ENCODE measurements at regions not wholly inside any gene's neighbourhood (a gene's known extent, or its start where the extent isn't known, plus 50 kb on each side); places are given as distances from the start of the nearest gene placed in this dataset.

DNA sequence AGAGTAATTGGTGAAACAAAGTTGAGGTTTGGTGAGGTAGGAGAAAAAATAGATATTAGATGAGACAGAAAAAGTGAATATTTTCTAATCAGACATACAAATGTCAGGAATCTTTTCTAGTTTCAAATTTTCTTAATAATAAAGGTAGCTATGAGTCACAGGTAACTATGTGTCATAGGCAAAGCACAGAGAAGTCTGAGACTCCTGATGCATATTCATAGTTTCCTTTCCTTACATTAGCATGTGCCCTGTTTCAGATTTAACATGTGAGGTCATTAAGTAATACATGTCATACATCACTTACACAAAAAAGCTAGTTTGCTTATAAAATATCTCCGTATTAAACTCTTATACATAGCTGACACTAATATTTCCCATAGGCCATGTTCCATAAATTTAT is 1141.3 kb upstream of the PCDH20 start:
- Histone ChIP-seq H3K79me2 (replicated peaks; ENCODE audit: insufficient read depth) (no peaks in the 10 kb centered on the region), H3K27ac (ENCODE audit: low read depth) (no peak overlapping the region), H2AFZ (no peak overlapping the region), H3K36me3 (ENCODE audit: insufficient read depth) (no peaks in the 10 kb centered on the region), H3K27me3 (ENCODE audit: insufficient read depth) (no peaks in the 10 kb centered on the region), H3K9me2 (ENCODE audit: insufficient read depth) (no peaks in the 10 kb centered on the region), H3F3A (replicated peaks; ENCODE audit: low read depth) (no peaks in the 10 kb centered on the region), H4K20me1 (replicated peaks; ENCODE audit: insufficient read depth) (no peaks in the 10 kb centered on the region), H3K4me2 (no peak overlapping the region), H3K4me3 (no peak overlapping the region), H3K4me1 (ENCODE audit: insufficient read depth) (no peaks in the 10 kb centered on the region)
- Mint-ChIP-seq H3K9me3 (no peaks in the 10 kb centered on the region), H3K27ac (no peak overlapping the region), H3K36me3 (ENCODE audit: low read depth) (no peaks in the 10 kb centered on the region), H3K27me3 (ENCODE audit: insufficient read depth, low read depth, poor library complexity) (no peaks in the 10 kb centered on the region), H3K4me1 (no peaks in the 10 kb centered on the region), H3K4me3 (no peak overlapping the region)
- TF ChIP-seq ETS1 (IDR thresholded peaks at IDR 0.05), result no peak
- no peak for ATAC-seq
- no peak for DNase-seq (ENCODE audit: low spot score)

DNA sequence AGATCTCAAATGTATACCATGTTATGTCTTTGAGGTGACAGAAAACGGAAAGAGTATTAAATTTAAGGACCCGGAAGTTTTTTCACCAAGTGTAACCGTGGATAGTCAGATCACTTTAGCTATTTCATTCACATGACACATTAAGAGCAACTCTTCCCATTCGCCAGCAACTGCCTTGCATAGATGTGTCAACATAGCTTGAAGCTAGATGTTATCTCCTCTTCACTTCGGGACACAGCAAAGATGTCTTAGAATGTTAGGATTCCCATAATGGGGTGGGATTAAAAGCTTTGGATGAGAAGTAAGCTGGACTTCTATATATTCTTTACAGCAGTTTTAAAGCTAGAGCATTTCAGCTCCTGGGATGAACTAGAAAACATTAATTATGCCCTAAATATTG is 1135.9 kb upstream of the PCDH20 start:
- Histone ChIP-seq H2AFZ (peak overlapping the region; percentile 69; the same call in 1 of the 2 replicates), H3K4me2 (no peak overlapping the region)
- no peak for ATAC-seq
- TF ChIP-seq ZNF331 (CRISPR knock-in tag; IDR thresholded peaks at IDR 0.05; ENCODE audit: low read depth), result no peak
- no peak for TF ChIP-seq STAT1 (IDR thresholded peaks at IDR 0.05; ENCODE audit: unreplicated experiment)
- TF ChIP-seq, protein P1, sequence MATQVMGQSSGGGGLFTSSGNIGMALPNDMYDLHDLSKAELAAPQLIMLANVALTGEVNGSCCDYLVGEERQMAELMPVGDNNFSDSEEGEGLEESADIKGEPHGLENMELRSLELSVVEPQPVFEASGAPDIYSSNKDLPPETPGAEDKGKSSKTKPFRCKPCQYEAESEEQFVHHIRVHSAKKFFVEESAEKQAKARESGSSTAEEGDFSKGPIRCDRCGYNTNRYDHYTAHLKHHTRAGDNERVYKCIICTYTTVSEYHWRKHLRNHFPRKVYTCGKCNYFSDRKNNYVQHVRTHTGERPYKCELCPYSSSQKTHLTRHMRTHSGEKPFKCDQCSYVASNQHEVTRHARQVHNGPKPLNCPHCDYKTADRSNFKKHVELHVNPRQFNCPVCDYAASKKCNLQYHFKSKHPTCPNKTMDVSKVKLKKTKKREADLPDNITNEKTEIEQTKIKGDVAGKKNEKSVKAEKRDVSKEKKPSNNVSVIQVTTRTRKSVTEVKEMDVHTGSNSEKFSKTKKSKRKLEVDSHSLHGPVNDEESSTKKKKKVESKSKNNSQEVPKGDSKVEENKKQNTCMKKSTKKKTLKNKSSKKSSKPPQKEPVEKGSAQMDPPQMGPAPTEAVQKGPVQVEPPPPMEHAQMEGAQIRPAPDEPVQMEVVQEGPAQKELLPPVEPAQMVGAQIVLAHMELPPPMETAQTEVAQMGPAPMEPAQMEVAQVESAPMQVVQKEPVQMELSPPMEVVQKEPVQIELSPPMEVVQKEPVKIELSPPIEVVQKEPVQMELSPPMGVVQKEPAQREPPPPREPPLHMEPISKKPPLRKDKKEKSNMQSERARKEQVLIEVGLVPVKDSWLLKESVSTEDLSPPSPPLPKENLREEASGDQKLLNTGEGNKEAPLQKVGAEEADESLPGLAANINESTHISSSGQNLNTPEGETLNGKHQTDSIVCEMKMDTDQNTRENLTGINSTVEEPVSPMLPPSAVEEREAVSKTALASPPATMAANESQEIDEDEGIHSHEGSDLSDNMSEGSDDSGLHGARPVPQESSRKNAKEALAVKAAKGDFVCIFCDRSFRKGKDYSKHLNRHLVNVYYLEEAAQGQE (IDR thresholded peaks at IDR 0.05; ENCODE audit: unreplicated experiment), result no peak
- TF ChIP-seq EZH2 (IDR thresholded peaks at IDR 0.05; ENCODE audit: low read depth, unreplicated experiment), result no peak
- TF ChIP-seq EZH2phosphoT487 (IDR thresholded peaks at IDR 0.05; ENCODE audit: unreplicated experiment), result no peak
- TF ChIP-seq ZNF462 (CRISPR knock-in tag; IDR thresholded peaks at IDR 0.05), result no peak
- TF ChIP-seq NANOG (IDR thresholded peaks at IDR 0.05; ENCODE audit: borderline replicate concordance), result no peak
- TF ChIP-seq JUNB (IDR thresholded peaks at IDR 0.05; ENCODE audit: unreplicated experiment), result no peak
- TF ChIP-seq CREB1 (CRISPR knock-in tag; IDR thresholded peaks at IDR 0.05; ENCODE audit: low read depth), result no peak
- TF ChIP-seq ZNF114 (CRISPR knock-in tag; IDR thresholded peaks at IDR 0.05), result no peak
- TF ChIP-seq POLR2AphosphoS5 (IDR thresholded peaks at IDR 0.05; ENCODE audit: low read depth), result no peak

More for the DNA sequence above, 1135.9 kb upstream of the PCDH20 start:
- Mint-ChIP-seq H3K27ac (no peak overlapping the region), H3K4me3 (no peak overlapping the region), H3K36me3 (ENCODE audit: low read depth) (no peaks in the 10 kb centered on the region), H3K4me1 (no peaks in the 10 kb centered on the region), H3K27me3 (ENCODE audit: insufficient read depth, low read depth, poor library complexity) (no peaks in the 10 kb centered on the region), H3K9me3 (no peaks in the 10 kb centered on the region)
- no peaks in the 10 kb centered on the region for H3K9me2 ChIP-seq (ENCODE audit: insufficient read depth)
- no peaks in the 10 kb centered on the region for H3K36me3 ChIP-seq (ENCODE audit: insufficient read depth)
- H3K4me3 ChIP-seq, result no peak overlapping the region
- no peak overlapping the region for H3K27ac ChIP-seq (ENCODE audit: low read depth)
- no peaks in the 10 kb centered on the region for H4K20me1 ChIP-seq (replicated peaks; ENCODE audit: insufficient read depth)
- DNase-seq (ENCODE audit: low spot score), result no peak
- H3F3A ChIP-seq (replicated peaks; ENCODE audit: low read depth), result no peaks in the 10 kb centered on the region
- H3K79me2 ChIP-seq (replicated peaks; ENCODE audit: insufficient read depth), result no peaks in the 10 kb centered on the region
- no peaks in the 10 kb centered on the region for H3K4me1 ChIP-seq (ENCODE audit: insufficient read depth)
- H3K27me3 ChIP-seq (ENCODE audit: insufficient read depth), result no peaks in the 10 kb centered on the region

Data from GM23338 (cell line).